ENCODE measurements at regions not wholly inside any gene's neighbourhood (a gene's known extent, or its start where the extent isn't known, plus 50 kb on each side); places are given as distances from the start of the nearest gene placed in this dataset.

GRCh38 chr2:831622-832021, 119.0 kb upstream of the SNTG2 start:
- DNase-seq (ENCODE audit: low read depth in 2 of 3, low spot score in 1 of 3) = no peak

GRCh38 chr2:831225-831536, 119.5 kb upstream of the SNTG2 start:
- DNase-seq (ENCODE audit: low read depth in 2 of 3, low spot score in 1 of 3) = no peak

- DNase-seq (ENCODE audit: low read depth in 2 of 3, low spot score in 1 of 3) = no peak
Observed at GRCh38 chr2:830419-831224, 120.0 kb upstream of the SNTG2 start.

GRCh38 chr2:829047-829446, 121.6 kb upstream of the SNTG2 start:
- no peak for DNase-seq (ENCODE audit: low read depth in 2 of 3, low spot score in 1 of 3)

GRCh38 chr2:824954-825353, 125.7 kb upstream of the SNTG2 start:
- DNase-seq (ENCODE audit: low read depth in 2 of 3, low spot score in 1 of 3) = no peak

- DNase-seq (ENCODE audit: low read depth in 2 of 3, low spot score in 1 of 3) = no peak
Observed at GRCh38 chr2:824524-824923, 126.1 kb upstream of the SNTG2 start.

- DNase-seq (ENCODE audit: low read depth in 2 of 3, low spot score in 1 of 3) = no peak
Observed at GRCh38 chr2:821546-821945, 129.1 kb upstream of the SNTG2 start.

GRCh38 chr2:819601-820000, 131.0 kb upstream of the SNTG2 start:
- no peak for DNase-seq (ENCODE audit: low read depth in 2 of 3, low spot score in 1 of 3)

GRCh38 chr2:819121-819520, 131.5 kb upstream of the SNTG2 start:
- no peak for DNase-seq (ENCODE audit: low read depth in 2 of 3, low spot score in 1 of 3)

GRCh38 chr2:817336-818015, 133.2 kb upstream of the SNTG2 start:
- no peak for DNase-seq (ENCODE audit: low read depth in 2 of 3, low spot score in 1 of 3)

GRCh38 chr2:816278-816677, 134.4 kb upstream of the SNTG2 start:
- DNase-seq (ENCODE audit: low read depth in 2 of 3, low spot score in 1 of 3) = no peak

- no peak for DNase-seq (ENCODE audit: low read depth in 2 of 3, low spot score in 1 of 3)
Observed at GRCh38 chr2:810397-810796, 133.2 kb upstream of the TMEM18 start.

GRCh38 chr2:807300-807699, 130.1 kb upstream of the TMEM18 start:
- no peak for DNase-seq (ENCODE audit: low read depth in 2 of 3, low spot score in 1 of 3)

GRCh38 chr2:805664-806063, 128.5 kb upstream of the TMEM18 start:
- no peak for DNase-seq (ENCODE audit: low read depth in 2 of 3, low spot score in 1 of 3)

- DNase-seq (ENCODE audit: low read depth in 2 of 3, low spot score in 1 of 3) = no peak
Observed at GRCh38 chr2:797993-798392, 120.8 kb upstream of the TMEM18 start.

- no peak for DNase-seq (ENCODE audit: low read depth in 2 of 3, low spot score in 1 of 3)
Observed at GRCh38 chr2:797556-797955, 120.3 kb upstream of the TMEM18 start.

GRCh38 chr2:796141-796985, 119.2 kb upstream of the TMEM18 start:
- no peak for DNase-seq (ENCODE audit: low read depth in 2 of 3, low spot score in 1 of 3)

GRCh38 chr2:795531-796041, 118.4 kb upstream of the TMEM18 start:
- DNase-seq (ENCODE audit: low read depth in 2 of 3, low spot score in 1 of 3) = no peak

GRCh38 chr2:794554-795241, 117.5 kb upstream of the TMEM18 start:
- DNase-seq (ENCODE audit: low read depth in 2 of 3, low spot score in 1 of 3) = no peak

GRCh38 chr2:793236-793635, 116.0 kb upstream of the TMEM18 start:
- DNase-seq (ENCODE audit: low read depth in 2 of 3, low spot score in 1 of 3) = no peak

GRCh38 chr2:792687-793086, 115.5 kb upstream of the TMEM18 start:
- no peak for DNase-seq (ENCODE audit: low read depth in 2 of 3, low spot score in 1 of 3)

Measured in stimulated activated CD4-positive, alpha-beta T cell treated with anti-CD3 and anti-CD28 coated beads, Interleukin-12 subunit alpha, Interleukin-12 subunit beta, amount 100 ng/mL, for 48 hours (primary cell).